ENCODE measurements at regions not wholly inside any gene's neighbourhood (a gene's known extent, or its start where the extent isn't known, plus 50 kb on each side); places are given as distances from the start of the nearest gene placed in this dataset.

- TF ChIP-seq CTCF (IDR thresholded peaks at IDR 0.05) (no peak), EP300 (IDR thresholded peaks at IDR 0.05) (no peak), POLR2A (IDR thresholded peaks at IDR 0.05) (no peak)
These were observed 79.9 kb upstream of the BARX2 start for GRCh38 chr11:129295746-129296145.

Measured in ovary (tissue), 3 donors.